Hepatocyte (in vitro differentiated cells): ENCODE measurements at regions not wholly inside any gene's neighbourhood (a gene's known extent, or its start where the extent isn't known, plus 50 kb on each side); places are given as distances from the start of the nearest gene placed in this dataset.
"Not testable (repeated sequence)": the region's sequence is repeated elsewhere in the genome, so short reads cannot be mapped to it uniquely, and the experiment has no call there.

Source experiments
- DNase-seq: peaks from one replicate; pipeline ENCODE4 v3.0.0-alpha.2; 2016; ENCODE audit warnings: low spot score
- H2AFZ ChIP-seq: fragments of 200-600 bp; sonication (generic); 2 replicates; pipeline ENCODE4 v1.6.0; 2016; ENCODE audit warnings: antibody characterized with exemption, mild to moderate bottlenecking
- H3K27ac ChIP-seq: fragments of 200-600 bp; sonication (generic); 2 replicates; pipeline ENCODE4 v1.5.1; 2016; ENCODE audit warnings: mild to moderate bottlenecking
- H3K27me3 ChIP-seq: fragments of 200-600 bp; sonication (generic); 2 replicates; pipeline ENCODE4 v1.6.1; 2016
- H3K36me3 ChIP-seq: fragments of 200-600 bp; sonication (generic); replicated peaks from 2 replicates; pipeline ENCODE4 v1.5.1; 2016; ENCODE audit warnings: low read depth; ENCODE audit not compliant: insufficient read depth
- H3K4me1 ChIP-seq: fragments of 200-600 bp; sonication (generic); 2 replicates; pipeline ENCODE4 v1.5.1; 2016; ENCODE audit warnings: mild to moderate bottlenecking, moderate library complexity; ENCODE audit not compliant: insufficient read depth
- H3K4me2 ChIP-seq: fragments of 200-600 bp; sonication (generic); 2 replicates; pipeline ENCODE4 v1.6.0; 2016
- H3K4me3 ChIP-seq: fragments of 200-600 bp; sonication (generic); 2 replicates; pipeline ENCODE4 v1.5.1; 2016; ENCODE audit warnings: mild to moderate bottlenecking
- H3K79me2 ChIP-seq: fragments of 200-600 bp; sonication (generic); 2 replicates; pipeline ENCODE4 v1.6.0; 2017; ENCODE audit warnings: mild to moderate bottlenecking
- H3K9me2 ChIP-seq: fragments of 200-600 bp; sonication (generic); replicated peaks from 2 replicates; pipeline ENCODE4 v1.6.0; 2017; ENCODE audit warnings: mild to moderate bottlenecking; ENCODE audit not compliant: insufficient read depth
- H3K9me3 ChIP-seq: fragments of 200-600 bp; sonication (generic); 2 replicates; pipeline ENCODE4 v1.5.1; 2016; ENCODE audit warnings: low read depth, mild to moderate bottlenecking
- H4K20me1 ChIP-seq: fragments of 200-600 bp; sonication (generic); 2 replicates; pipeline ENCODE4 v1.6.0; 2016; ENCODE audit warnings: mild to moderate bottlenecking; ENCODE audit not compliant: insufficient read depth, poor library complexity, severe bottlenecking
- CTCF ChIP-seq: fragments of 200-600 bp; sonication (generic); IDR thresholded peaks from 2 replicates; pipeline ENCODE4 v1.5.1; 2016; ENCODE audit warnings: antibody characterized with exemption, mild to moderate bottlenecking; ENCODE audit not compliant: poor library complexity
- EZH2 ChIP-seq: fragments of 200-600 bp; sonication (generic); IDR thresholded peaks from 2 replicates; pipeline ENCODE4 v1.6.1; 2016; ENCODE audit warnings: antibody characterized with exemption, mild to moderate bottlenecking, borderline replicate concordance
- EZH2phosphoT487 ChIP-seq: fragments of 200-600 bp; sonication (generic); IDR thresholded peaks from one replicate; pipeline ENCODE4 v1.6.1; 2018; ENCODE audit warnings: antibody characterized with exemption, mild to moderate bottlenecking, low read depth, moderate library complexity; ENCODE audit not compliant: unreplicated experiment, severe bottlenecking
- WGBS: methylation state at CpG from one replicate; pipeline ENCODE4 v1.1.6; 2016; ENCODE audit warnings: low lambda C conversion rate; ENCODE audit errors: missing lambda C conversion rate; 5-methylcytosine and 5-hydroxymethylcytosine counted together

- TF ChIP-seq CTCF = no peak
- no peak for TF ChIP-seq EZH2
- no peak for TF ChIP-seq EZH2phosphoT487
- Histone ChIP-seq H4K20me1 (no peaks in the 10 kb centered on the region), H3K4me1 (no peaks in the 10 kb centered on the region), H3K9me3 (no peaks in the 10 kb centered on the region), H3K27ac (no peak overlapping the region), H2AFZ (no peak overlapping the region), H3K4me3 (no peak overlapping the region), H3K27me3 (no peaks in the 10 kb centered on the region), H3K36me3 (no peaks in the 10 kb centered on the region), H3K4me2 (no peak overlapping the region), H3K79me2 (no peaks in the 10 kb centered on the region), H3K9me2 (no peaks in the 10 kb centered on the region)
- DNase-seq = no peak
- 98% methylated on average over 12 of the region's 12 CpGs for WGBS
Measured at GRCh38 chr4:69376450-69376849, 96.2 kb downstream of the UGT2B28 start.

DNA sequence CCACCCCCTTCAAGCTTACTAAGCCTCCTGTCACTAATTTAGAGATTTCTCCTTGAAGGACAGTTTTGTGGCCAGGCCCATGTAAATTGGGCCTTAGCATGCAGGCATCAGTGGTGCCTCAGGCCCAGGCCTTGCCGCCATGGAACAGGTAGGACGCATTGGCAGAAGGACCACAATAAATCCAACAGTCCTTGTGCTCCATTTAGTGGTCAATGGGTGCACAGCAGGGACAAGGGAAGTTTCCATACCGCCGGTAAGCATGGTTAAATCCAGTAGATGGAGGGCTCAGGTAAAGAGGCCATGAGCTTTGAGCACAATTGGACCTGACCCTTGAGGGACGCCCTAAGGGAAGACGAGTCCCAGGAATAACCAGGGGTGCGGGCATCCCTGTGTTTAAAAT lies 97.3 kb downstream of the UGT2B28 start:
- no peak overlapping the region for H3K4me3 ChIP-seq
- no peak overlapping the region for H3K27ac ChIP-seq
- no peaks in the 10 kb centered on the region for H3K27me3 ChIP-seq
- no peaks in the 10 kb centered on the region for H3K9me2 ChIP-seq
- no peaks in the 10 kb centered on the region for H3K4me1 ChIP-seq
- H3K4me2 ChIP-seq = no peak overlapping the region
- H3K9me3 ChIP-seq = no peaks in the 10 kb centered on the region
- WGBS = 97% methylated on average over 7 of the region's 7 CpGs
- no peaks in the 10 kb centered on the region for H3K79me2 ChIP-seq
- no peak overlapping the region for H2AFZ ChIP-seq
- TF ChIP-seq EZH2 = no peak
- no peak for TF ChIP-seq EZH2phosphoT487
- no peak for TF ChIP-seq CTCF
- no peaks in the 10 kb centered on the region for H3K36me3 ChIP-seq
- DNase-seq = no peak
- no peaks in the 10 kb centered on the region for H4K20me1 ChIP-seq

- H3K36me3 ChIP-seq = no peaks in the 10 kb centered on the region
- WGBS = 66% methylated on average over 3 of the region's 3 CpGs
- TF ChIP-seq EZH2phosphoT487 = no peak
- no peak for TF ChIP-seq EZH2
- no peak for TF ChIP-seq CTCF
Measured at GRCh38 chr4:69383281-69383680, 103.0 kb downstream of the UGT2B28 start.

DNA sequence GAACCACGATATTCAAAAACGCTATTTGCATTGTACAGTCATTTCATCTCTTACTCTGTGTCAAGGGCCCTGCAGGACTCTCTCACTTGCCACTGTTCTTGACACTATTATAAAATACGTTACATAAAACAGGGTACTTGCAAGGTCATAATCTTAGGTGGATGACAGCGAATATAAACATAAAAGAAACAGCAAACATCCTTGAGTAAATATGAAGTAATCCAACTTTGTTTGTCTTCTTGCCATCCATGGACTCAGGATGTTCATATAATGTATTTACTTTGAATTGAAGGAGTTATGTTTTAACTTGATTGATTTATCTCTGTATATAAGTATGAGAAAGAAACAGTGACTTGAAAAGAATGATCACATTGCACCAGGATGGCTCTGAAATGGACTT lies 106.6 kb downstream of the UGT2B4 start:
- not testable (repeated sequence) for H3K4me2 ChIP-seq, DNase-seq, H3K4me3 ChIP-seq, H3K27me3 ChIP-seq, H4K20me1 ChIP-seq, H3K4me1 ChIP-seq, H3K27ac ChIP-seq, H2AFZ ChIP-seq, H3K9me3 ChIP-seq, H3K36me3 ChIP-seq, H3K79me2 ChIP-seq, H3K9me2 ChIP-seq
- WGBS = 74% methylated on average over 4 of the region's 4 CpGs

More at GRCh38 chr4:69383281-69383680, 103.0 kb downstream of the UGT2B28 start:
- Histone ChIP-seq H3K27ac (no peak overlapping the region), H3K4me3 (no peak overlapping the region), H3K4me2 (no peak overlapping the region), H3K27me3 (no peaks in the 10 kb centered on the region), H3K4me1 (no peaks in the 10 kb centered on the region), H3K79me2 (no peaks in the 10 kb centered on the region), H4K20me1 (no peaks in the 10 kb centered on the region), H3K9me3 (no peaks in the 10 kb centered on the region), H3K9me2 (no peaks in the 10 kb centered on the region), H2AFZ (no peak overlapping the region)
- no peak for DNase-seq
